ENCODE measurements at regions not wholly inside any gene's neighbourhood (a gene's known extent, or its start where the extent isn't known, plus 50 kb on each side); places are given as distances from the start of the nearest gene placed in this dataset.

DNA sequence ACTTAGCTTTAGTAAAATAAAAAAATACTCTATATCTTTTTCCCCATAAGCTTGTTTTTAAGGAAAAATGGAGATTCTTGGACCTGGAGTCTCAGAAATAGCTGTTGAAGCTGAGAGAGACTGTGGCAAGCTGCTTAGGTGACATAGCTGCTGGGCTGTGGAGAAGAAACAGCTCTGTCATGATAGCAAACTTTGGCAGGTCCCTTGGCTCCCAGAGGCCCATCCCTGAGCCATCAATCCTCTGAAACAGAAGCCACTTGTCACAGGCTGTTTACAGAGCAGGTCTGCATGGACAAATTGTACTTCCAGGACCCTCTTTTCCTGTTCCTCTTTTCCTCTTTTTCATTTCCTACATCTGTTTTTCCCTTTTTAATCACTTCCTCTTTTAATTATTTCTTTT, 1370.1 kb upstream of the CRIM1 start:
- DNase-seq (ENCODE audit: low spot score) (no peak), ATAC-seq (ENCODE audit: insufficient number of reproducible peaks, low FRiP score, low read depth) (no peak)
- no peak overlapping the region for H3K27ac ChIP-seq
- TF ChIP-seq, protein P1, sequence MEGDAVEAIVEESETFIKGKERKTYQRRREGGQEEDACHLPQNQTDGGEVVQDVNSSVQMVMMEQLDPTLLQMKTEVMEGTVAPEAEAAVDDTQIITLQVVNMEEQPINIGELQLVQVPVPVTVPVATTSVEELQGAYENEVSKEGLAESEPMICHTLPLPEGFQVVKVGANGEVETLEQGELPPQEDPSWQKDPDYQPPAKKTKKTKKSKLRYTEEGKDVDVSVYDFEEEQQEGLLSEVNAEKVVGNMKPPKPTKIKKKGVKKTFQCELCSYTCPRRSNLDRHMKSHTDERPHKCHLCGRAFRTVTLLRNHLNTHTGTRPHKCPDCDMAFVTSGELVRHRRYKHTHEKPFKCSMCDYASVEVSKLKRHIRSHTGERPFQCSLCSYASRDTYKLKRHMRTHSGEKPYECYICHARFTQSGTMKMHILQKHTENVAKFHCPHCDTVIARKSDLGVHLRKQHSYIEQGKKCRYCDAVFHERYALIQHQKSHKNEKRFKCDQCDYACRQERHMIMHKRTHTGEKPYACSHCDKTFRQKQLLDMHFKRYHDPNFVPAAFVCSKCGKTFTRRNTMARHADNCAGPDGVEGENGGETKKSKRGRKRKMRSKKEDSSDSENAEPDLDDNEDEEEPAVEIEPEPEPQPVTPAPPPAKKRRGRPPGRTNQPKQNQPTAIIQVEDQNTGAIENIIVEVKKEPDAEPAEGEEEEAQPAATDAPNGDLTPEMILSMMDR (IDR thresholded peaks at IDR 0.05): no peak
- no peaks in the 10 kb centered on the region for H3K36me3 ChIP-seq
- H3K27me3 ChIP-seq (replicated peaks; ENCODE audit: insufficient read depth): no peaks in the 10 kb centered on the region
- no peaks in the 10 kb centered on the region for H3K4me1 ChIP-seq (ENCODE audit: control insufficient read depth in 1 of 2, low read depth in 2 of 2)
- H3K9me3 ChIP-seq: no peaks in the 10 kb centered on the region
- H3K4me3 ChIP-seq: no peak overlapping the region

DNA sequence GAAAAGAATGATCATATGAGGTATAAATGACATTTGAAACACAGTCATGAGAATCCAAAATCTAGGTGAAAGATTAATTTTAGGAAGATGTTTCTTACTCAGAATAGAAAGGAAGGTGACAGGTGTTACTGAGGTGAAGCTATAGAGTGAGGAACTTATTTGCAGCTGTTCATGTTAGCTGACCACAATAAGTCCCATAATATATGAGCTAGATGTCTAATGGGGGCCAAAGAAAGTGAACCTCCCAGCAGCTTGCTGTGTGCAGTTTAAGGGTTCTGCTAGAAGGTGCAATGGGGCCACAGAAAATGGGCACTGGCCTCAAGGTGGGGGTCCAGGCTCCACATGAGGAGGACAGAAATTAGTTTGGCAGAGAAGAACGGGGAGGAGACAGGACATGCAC, 1374.9 kb upstream of the CRIM1 start:
- no peak for ATAC-seq (ENCODE audit: insufficient number of reproducible peaks, low FRiP score, low read depth)
- no peak for DNase-seq (ENCODE audit: low spot score)
- Histone ChIP-seq H3K9me3 (no peaks in the 10 kb centered on the region), H3K36me3 (no peaks in the 10 kb centered on the region), H3K4me3 (no peak overlapping the region), H3K4me1 (ENCODE audit: control insufficient read depth in 1 of 2, low read depth in 2 of 2) (no peaks in the 10 kb centered on the region), H3K27ac (no peak overlapping the region), H3K27me3 (replicated peaks; ENCODE audit: insufficient read depth) (no peaks in the 10 kb centered on the region)
- TF ChIP-seq, protein P1 (IDR thresholded peaks at IDR 0.05): no peak

DNA sequence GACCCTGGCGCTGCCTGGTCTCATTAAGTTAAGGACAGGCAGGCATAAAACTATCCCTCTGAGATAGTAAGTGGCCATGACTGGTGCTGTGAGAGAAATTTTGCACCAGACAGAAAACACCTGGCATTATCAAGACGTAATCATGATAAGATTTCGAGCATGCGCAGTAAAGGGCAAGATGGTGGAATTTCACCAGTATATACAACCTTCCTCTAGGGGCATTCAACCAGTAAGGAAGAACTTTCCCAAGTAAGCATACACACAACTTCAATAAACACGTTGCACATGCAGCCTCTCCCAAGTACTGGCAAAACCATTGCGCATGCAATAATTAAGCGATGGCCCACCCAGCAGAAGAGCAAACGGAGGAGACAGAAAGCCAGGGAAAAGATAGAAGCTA, 1376.4 kb upstream of the CRIM1 start:
- Histone ChIP-seq H3K4me1 (ENCODE audit: control insufficient read depth in 1 of 2, low read depth in 2 of 2) (no peaks in the 10 kb centered on the region), H3K36me3 (no peaks in the 10 kb centered on the region), H3K27me3 (replicated peaks; ENCODE audit: insufficient read depth) (no peaks in the 10 kb centered on the region), H3K27ac (no peak overlapping the region), H3K4me3 (no peak overlapping the region), H3K9me3 (no peaks in the 10 kb centered on the region)
- no peak for ATAC-seq (ENCODE audit: insufficient number of reproducible peaks, low FRiP score, low read depth)
- no peak for DNase-seq (ENCODE audit: low spot score)
- TF ChIP-seq, protein P1 (IDR thresholded peaks at IDR 0.05): no peak

DNA sequence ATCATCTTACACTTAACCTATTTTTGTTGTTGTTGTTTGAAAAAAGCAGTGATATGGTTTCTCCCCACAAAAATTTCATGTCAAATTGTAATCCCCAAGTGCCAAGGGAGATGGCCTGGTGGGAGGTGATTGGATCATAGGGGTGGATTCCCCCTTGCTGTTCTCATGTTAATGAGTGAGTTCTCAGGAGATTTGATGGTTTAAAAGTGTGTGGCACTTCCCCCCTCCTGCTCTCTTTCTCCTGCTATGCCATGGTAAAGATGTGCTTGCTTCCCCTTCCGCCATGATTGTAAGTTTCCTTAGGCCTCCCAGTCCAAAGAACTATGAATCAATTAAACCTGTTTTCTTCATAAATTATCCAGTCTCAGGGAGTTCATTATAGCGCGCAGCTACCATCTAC, 1362.7 kb upstream of the FAM98A start:
- no peak overlapping the region for H3K27ac ChIP-seq
- H3K27me3 ChIP-seq (replicated peaks; ENCODE audit: insufficient read depth): no peaks in the 10 kb centered on the region
- H3K36me3 ChIP-seq: no peaks in the 10 kb centered on the region
- DNase-seq (ENCODE audit: low spot score) (no peak), ATAC-seq (ENCODE audit: insufficient number of reproducible peaks, low FRiP score, low read depth) (no peak)
- TF ChIP-seq, protein P1 (IDR thresholded peaks at IDR 0.05): no peak
- no peaks in the 10 kb centered on the region for H3K4me1 ChIP-seq (ENCODE audit: control insufficient read depth in 1 of 2, low read depth in 2 of 2)
- no peak overlapping the region for H3K4me3 ChIP-seq
- no peaks in the 10 kb centered on the region for H3K9me3 ChIP-seq

GRCh38 chr2:34954758-34955157, 1355.7 kb upstream of the FAM98A start:
- H3K27ac ChIP-seq: no peak overlapping the region

More at GRCh38 chr2:34954758-34955157, 1355.7 kb upstream of the FAM98A start:
- TF ChIP-seq, protein P1 (IDR thresholded peaks at IDR 0.05): no peak
- no peak overlapping the region for H3K4me3 ChIP-seq
- no peaks in the 10 kb centered on the region for H3K27me3 ChIP-seq (replicated peaks; ENCODE audit: insufficient read depth)
- ATAC-seq (ENCODE audit: insufficient number of reproducible peaks, low FRiP score, low read depth): no peak
- DNase-seq (ENCODE audit: low spot score): no peak
- H3K36me3 ChIP-seq: no peaks in the 10 kb centered on the region
- no peaks in the 10 kb centered on the region for H3K9me3 ChIP-seq
- no peaks in the 10 kb centered on the region for H3K4me1 ChIP-seq (ENCODE audit: control insufficient read depth in 1 of 2, low read depth in 2 of 2)
